Stimulated activated CD8-positive, alpha-beta memory T cell treated with anti-CD3 and anti-CD28 coated beads, Interleukin-15, amount 100 ng/mL, for 48 hours (primary cell): ENCODE measurements at regions not wholly inside any gene's neighbourhood (a gene's known extent, or its start where the extent isn't known, plus 50 kb on each side); places are given as distances from the start of the nearest gene placed in this dataset.
"Not testable (repeated sequence)": the region's sequence is repeated elsewhere in the genome, so short reads cannot be mapped to it uniquely, and the experiment has no call there.

ENCODE experiments used
- DNase-seq, 2 donors: peaks; one replicate each; pipeline ENCODE4 v3.0.0-alpha.2; 2020; ENCODE audit warnings: low read depth in 2 of 2

DNA sequence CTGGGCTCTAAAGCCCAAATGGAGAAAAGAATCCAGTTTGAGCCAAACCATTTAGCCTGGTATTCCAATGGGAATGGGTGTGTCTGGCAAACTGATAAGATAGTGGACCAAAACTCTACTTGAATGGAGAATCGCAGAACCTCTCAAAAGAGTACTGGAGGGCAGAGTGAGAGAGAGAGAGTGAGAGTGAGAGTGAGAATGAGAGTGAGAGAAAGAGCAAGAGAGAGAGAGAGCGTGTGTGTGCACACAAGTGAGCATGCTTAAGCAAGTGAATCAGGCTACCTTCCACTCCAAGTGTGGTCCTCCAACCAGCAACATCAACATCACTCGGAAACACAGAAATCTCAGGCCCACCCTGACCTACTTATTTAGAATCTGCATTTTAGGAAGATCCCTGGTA is 58.8 kb downstream of the UQCRFS1 start:
- no peak for DNase-seq

DNA sequence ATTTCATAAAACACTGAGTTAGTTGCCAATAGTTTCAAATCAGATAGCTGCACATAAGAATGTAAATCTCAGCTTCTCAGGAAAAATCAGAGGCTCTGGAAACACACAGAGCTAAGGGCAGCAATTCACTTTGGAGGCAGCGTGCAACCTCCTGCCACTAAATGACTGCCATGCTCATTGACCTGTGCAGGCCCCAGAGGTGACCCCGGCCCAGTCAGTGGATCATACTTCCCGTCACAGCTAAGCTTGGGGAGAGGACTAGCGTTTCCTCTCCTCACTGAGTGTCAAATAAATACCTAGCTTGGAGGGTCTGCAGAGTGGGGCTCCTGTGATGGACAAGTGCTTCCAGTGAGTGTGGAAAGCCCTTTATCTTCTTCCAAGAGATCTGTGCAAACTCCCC is 67.2 kb downstream of the UQCRFS1 start:
- DNase-seq, result no peak

DNA sequence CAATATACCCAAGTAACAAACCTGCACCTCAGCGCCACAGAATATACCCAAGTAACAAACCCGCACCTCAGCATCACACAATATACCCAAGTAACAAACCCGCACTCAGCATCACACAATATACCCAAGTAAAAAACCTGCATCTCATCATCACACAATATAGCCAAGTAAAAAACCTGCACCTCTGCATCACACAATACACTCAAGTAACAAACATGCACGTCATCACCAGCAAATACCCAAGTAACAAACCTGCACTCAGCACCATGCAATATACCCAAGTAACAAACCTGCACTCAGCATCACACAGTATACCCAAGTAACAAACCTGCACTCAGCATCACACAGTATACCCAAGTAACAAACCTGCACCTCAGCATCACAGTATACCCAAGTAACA is 69.8 kb downstream of the UQCRFS1 start:
- no peak for DNase-seq

DNA sequence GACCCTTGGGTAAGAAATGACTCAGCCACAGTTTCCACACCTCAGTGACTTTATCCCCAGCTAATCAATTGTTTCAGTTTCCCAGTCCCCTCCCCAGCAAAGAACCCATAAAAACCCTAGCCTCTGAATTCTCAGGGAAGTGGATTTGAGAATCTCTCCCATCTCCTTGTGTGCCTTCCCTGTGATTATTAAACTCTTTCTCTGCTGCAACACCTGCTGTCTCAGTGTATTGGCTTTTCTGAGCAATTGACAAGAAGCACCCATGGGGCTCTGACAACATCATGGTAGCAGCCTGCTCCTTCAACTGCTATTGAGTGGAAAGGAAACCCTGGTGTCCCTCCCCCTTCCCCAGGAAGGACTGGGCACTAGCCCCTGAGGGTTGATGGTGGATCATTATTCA is 73.7 kb downstream of the UQCRFS1 start:
- DNase-seq, result no peak

DNA sequence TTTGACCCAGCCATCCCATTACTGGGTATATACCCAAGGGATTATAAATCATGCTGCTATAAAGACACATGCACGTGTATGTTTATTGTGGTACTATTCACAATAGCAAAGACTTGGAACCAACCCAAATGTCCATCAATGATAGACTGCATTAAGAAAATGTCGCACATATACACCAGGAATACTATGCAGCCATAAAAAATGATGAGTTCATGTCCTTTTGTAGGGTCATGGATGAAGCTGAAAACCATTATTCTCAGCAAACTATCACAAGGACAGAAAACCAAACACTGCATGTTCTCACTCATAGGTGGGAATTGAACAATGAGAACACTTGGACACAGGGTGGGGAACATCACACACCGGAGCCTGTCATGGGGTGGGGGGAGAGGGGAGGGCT is 74.7 kb downstream of the UQCRFS1 start:
- DNase-seq, result not testable (repeated sequence)

DNA sequence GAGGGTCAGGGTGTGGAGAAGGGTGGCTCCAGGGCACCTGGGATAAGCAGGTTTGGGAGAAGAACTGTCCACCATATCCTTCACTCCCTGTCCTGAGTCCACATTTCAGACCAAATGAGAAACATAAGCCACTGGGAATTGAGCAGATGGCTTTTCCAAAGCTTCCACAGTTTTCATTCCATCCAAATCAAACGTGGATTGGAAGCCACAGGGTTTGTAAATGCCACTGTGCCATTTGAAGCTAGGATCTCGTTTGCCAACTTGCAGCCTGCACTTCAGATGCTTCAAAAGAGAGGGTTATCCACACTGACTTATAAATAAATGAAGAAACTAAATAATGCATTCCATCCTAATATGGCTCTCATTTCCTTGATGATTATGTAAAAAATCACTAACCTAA is 81.5 kb downstream of the UQCRFS1 start:
- no peak for DNase-seq

DNA sequence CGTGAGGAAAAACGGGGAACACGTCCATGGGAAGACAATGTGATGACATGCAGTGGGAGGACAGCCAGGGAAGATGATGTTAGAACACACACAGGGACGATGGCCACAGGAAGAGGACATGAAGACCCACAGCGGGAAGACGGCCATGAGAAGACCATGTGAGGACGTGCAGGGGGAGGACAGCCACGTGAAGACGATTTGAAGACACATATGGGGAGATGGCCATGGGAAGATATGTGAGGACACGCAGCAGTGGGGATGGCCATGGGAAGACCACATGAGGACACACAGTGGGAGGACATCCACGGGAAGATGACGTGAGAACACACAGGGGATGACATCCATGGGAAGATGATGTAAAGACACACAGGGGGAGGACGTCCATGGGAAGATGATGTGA is 83.8 kb downstream of the UQCRFS1 start:
- DNase-seq, result no peak

DNA sequence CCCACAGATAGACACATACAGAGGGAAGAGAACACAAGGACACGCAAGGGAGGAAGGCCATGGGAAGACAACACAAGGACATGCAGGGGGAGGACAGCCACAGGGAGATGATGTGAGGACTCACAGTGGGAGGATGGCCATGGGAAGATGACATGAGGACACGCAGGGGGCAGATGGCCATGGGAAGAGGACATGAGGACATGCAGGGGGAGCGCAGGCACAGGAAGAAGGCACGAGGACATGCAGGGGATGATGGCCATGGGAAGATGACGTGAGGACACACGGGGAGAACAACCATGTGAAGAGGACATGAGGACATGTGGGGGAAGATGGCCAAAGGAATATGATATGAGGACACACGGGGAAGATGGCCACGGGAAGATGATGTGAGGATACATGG is 84.7 kb downstream of the UQCRFS1 start:
- DNase-seq, result no peak

DNA sequence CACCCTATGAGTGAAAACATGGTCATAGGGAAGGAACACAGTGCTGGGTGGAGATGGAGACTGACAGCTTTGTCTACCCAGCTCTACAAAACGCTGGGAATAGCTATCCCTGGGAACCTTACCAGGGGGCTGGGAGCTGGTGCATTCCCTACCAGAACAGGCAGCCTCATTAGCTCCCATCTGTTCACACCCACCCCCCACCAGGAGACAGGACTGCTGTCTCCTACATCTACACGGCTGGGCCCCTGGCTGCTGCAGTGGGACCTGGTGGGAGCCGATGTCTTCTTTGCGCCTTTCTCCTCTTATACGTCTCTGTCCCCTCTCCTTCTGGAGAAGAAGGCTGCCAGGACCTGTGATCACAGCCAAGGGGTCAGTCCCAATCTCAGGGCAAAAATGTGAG is 90.8 kb downstream of the UQCRFS1 start:
- DNase-seq, result no peak

DNA sequence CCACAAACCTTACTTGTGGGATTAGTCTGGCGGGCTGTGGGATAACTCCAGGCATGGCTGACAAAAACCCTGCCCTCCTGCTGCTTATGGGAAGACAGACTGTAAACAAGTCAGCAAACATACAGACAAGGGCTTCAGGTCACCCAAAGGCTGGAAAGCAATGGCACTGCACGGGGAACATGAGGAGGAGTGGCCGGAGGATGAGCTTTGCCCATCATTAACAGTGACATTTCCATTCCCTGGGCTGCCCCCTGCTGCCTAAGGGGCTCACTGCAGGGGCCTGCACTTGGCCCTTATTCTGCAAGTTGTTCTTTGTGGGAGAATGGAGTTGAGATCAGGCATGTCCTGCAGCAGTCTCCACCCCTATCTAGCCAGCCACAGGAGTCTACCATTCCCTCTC is 91.3 kb downstream of the UQCRFS1 start:
- DNase-seq, result no peak

DNA sequence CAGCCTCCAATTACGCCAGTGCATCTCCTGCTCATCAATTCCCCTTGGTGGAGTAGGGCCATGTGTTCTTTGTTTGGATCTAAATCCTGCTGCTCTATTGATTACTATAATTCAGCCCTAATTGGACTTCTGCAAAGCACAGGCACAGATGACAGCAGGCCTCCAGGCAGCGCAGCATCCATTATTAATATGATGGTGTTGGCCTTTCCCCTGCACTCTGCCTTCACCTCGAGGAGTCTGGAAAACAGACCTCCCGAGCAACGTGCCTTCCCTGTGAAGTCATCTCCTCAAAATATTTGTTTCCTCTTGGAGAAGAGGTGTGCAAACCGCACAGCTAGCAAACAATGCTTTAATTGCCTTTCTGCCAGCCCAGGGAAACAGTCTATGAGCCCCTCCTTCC is 92.5 kb downstream of the UQCRFS1 start:
- no peak for DNase-seq

DNA sequence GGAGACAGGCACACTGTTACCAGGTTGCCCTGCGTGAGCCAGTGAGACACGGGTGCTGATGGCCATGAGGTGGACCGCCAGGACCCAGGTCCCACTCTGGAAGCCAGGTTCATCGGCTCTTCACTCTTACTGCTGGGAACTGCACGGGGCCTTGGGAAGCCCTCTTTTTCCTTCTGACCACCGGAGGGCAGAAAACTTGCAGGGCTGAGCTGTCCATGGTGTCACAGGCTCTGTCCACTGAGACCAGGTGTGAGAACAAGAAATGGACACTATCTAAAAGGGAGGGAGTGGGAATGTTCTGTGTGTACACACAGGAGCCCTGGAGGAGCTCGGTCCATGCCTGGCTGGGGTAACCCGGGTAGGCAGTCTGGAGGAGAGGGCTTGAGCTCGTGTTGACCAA is 93.4 kb downstream of the UQCRFS1 start:
- DNase-seq, result no peak

DNA sequence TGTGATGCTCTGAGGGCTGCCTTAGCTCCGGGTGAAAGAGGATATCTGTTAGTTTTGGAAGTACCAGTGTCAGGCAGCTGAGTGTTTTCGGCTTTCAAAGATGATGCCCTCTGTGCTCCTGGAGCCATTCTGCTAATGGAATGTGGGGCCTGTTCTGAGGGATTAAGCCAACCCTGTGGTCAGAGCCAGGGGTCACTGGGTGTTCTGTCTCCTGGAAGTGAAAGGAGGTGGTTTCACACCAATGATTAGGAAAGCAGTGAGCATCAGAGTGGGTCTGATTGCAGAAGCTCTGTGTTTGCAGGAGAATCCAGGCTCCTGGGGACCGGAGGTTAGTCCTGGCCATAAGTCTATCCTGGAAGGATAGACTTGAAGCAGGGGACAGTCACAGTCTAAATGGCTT is 94.6 kb downstream of the UQCRFS1 start:
- DNase-seq, result no peak

DNA sequence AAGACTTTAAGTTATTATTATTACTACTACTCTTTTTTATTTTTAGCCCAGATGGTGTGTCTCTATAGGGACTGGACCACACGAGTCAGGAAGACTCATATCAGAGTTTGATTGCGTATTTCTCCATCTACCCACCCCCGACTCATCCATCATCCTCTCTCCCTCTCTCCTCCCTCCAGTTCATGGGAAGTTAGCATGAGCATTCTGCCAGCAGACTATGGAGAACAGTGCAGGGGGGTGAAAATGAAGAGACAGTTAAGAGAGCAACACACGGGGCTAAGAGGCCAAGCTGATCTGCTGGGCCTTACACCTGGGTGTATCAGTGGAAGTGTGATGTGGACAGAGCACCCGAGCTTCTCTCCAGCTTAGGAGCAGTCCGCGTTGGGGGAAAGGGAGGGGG is 95.0 kb downstream of the UQCRFS1 start:
- DNase-seq, result no peak

DNA sequence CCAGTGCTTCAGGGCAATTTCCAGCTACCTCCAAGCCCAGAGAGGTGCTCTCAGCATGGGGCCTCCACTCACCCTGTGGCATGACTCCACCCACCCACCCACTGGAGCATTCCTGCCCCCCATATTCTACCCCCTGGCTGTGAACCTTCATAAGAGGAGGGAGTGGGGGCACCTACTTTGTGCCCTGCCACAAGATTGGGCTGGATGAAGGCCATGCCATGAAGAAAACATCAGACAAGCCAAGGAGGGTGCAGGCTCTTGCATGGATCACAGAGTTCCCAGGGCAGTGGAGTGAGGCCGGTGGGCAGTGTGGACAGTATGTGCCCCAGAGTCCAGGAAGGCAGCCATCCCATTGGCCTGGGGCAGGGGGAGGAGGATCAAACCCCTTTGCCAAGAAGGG is 97.8 kb downstream of the UQCRFS1 start:
- DNase-seq, result no peak

DNA sequence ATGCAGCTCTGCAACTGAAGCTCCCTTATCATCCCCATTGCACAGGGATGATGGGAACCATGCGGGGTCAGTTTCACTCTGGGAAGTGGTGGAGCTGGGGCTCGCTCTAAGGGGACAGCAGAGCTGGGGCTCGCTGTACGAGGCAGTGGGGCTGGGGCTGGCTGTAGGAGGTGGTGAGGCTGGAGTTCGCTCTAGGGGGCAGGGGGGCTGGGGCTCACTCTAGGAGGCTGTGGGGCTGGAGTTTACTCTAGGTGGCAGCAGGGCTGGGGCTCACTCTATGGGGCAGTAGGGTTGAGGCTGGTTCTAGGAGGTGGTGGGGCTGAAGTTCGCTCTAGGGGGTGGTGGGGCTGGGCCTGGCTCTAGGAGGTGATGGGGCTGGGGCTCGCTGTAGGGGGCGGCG is 99.1 kb downstream of the UQCRFS1 start:
- DNase-seq, result no peak

DNA sequence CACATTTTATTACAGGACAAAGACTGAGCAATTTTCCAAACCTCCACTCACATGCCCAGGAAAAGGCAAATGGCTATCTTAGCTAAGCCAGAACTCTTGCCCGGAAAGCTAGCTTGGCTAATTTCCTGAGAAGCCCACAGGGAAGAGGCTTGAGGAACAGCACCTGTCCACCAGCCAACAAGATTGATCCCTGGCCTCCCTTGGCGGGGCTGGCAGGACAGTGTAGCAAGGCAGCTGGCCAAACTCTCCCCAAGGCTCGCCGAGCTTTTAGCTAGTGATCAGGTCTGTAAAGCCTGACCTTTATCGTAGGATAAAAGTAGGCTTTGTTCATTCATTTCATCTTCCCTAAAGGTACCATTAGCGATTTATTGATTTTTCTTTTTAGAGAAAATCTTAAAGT is 101.4 kb downstream of the UQCRFS1 start:
- no peak for DNase-seq

DNA sequence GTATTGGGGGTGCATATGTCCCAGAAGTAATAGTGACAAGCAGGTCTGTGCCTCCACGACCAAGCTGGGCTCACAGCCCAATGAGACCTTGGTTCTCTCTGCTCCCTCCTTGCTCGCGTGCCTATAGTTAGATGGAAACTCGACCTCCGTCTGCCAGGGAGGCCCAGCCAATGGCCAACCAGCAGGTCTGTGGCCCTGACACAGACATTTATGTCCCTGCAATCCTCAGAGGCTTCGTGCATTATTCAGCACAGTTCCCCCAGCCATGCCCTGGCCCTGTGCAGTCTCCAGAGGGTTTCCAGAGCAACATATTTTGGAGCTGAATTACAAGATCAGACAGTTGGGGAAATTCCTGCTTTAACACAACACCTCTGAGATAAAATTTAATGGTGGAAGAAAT is 105.1 kb downstream of the UQCRFS1 start:
- DNase-seq, result no peak

DNA sequence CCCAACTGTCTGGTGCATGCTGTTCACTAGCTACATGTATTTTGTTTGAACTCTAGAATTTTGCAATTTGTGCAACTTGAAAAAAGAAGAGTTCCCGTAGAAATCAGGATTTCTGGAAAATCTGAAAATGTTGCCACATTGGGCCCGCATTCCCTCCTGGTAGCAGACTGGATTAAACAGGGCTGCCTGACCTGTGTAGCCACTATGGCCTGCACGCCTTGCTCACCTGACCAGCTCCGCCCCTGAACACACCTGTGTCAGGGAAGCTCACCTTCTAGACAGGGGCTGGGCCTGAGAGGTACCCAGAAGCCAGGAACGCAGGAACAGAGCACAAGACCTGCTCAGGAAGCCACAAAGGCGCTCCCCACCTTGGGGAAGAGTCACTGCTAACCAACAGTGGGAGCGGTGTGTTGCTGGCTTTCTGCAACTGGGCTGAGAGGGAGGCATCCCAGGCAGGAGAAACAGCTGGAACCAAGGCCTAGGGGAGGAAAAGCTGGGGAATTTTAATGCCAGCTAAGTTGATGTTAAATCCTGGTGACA is 106.5 kb downstream of the UQCRFS1 start:
- DNase-seq, result no peak

DNA sequence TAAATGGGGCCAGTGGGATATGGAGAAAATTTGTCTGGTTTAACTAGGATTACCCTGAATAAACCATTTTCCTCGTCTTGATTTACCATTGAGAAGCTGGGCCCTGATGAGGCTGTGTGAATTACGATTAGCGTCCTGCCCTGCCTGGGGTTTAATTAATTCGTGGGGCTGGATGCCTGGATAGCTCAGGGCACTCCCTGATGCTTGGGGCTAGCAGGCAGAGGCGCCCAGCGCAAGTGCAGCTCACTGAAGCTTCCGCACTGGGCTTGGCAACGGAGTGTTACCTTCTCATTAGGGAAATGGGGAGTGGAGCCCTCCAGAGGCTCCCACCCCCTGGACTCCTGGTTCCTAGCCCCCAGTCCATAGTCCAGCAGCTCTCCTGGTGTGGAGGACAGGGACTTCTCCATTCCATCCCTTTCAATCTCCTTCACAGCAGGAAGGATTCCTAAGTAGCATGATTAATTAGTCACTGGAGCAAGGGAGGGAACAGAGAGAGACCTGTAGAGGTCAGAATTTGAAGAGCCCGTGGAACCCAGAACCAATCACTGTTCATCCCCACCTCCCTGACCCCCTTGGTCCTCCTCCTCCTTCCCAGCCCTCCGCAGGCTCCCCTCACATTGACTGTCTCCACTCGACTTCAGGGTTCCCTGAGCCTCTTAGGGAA is 107.2 kb downstream of the UQCRFS1 start:
- DNase-seq, result no peak

DNA sequence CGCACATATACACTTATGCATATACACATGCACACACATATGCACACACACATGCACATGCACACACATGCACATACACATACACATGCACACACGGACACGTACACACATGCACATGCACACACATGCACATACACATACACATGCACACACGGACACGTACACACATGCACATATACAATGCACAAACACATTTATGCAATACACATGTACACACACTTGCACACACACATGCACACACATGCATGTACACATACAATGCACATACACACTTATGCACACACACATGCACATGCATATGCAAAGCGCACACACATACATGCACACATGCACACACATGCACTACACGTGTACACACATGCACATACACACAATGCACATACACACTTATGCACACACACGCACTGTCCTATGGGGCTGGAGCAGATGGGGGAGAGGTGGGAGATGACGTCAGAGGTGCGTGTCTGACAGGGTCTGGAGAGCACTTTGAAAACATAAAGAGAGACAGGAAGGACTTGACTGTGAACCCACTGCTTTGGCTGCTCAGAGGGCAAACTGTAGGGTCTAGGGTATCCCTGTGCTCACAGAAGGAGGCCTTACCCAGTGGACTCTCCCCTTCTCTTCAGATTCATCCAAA is 108.2 kb downstream of the UQCRFS1 start:
- DNase-seq, result no peak

DNA sequence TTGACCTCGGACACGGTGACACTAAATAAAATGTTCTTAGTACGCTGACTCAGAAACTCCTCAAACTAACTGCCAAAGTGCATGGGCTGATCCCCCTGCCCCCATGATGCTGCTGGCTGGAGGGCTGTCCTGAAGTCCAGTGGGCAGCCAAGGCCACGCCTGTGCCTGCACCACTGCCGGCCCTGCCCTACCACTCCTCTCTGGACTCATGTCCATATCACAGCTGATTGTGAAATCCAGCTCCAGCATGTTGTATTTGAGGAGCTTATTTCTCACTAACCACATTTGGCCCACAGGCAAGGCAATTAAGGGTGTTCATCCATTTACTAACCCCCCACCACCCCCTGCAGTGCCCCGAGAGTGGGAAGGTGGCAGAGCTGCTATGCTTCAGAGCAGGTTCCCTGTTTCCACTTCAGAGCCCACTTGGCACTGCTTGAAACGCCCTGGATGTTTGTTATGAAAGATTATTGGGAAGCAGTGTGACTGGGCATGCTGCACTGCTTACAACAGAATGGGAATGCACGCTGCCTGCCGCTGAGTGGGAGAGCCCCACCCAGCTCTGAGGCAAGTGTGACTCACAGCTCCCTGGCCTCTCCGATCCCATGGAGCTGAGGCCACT is 114.0 kb downstream of the UQCRFS1 start:
- no peak for DNase-seq

DNA sequence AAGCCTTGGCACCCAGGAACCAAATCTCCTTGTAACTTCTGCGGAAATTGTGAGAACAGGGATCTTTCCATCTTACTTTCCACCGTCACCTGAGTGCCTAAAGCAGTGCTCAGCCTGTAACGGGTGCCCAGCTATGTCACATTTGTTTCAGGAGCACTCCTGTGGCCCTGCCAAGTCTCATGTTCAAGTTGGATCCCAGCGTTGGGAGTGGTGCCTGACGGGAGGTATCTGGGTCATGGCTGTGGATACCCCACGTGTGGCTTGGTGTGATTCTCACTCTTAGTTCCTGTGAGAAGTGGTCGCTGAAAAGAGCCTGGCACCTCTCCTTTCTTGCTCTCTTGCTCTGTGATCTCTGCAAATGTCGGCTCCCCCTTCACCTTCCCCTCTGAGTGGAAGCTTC is 114.9 kb downstream of the UQCRFS1 start:
- no peak for DNase-seq
